ENCODE measurements at regions not wholly inside any gene's neighbourhood (a gene's known extent, or its start where the extent isn't known, plus 50 kb on each side); places are given as distances from the start of the nearest gene placed in this dataset.

GRCh38 chr5:35561396-35561795 is 56.3 kb upstream of the SPEF2 start:
- Histone ChIP-seq H3K27me3 (ENCODE audit: control insufficient read depth in 2 of 2, insufficient read depth in 1 of 2, low read length in 1 of 2) (no peaks in the 10 kb centered on the region), H3K36me3 (ENCODE audit: control insufficient read depth in 2 of 2, insufficient read depth in 2 of 2, low read length in 1 of 2) (no peaks in the 10 kb centered on the region), H3K9me3 (ENCODE audit: control insufficient read depth in 2 of 2, insufficient read depth in 1 of 2, low read length in 1 of 2) (peaks cover 0 to 17% of the 10 kb centered on the region in 2 donors), H3K4me3 (ENCODE audit: low read length in 2 of 2) (no peak overlapping the region), H3K4me1 (ENCODE audit: control insufficient read depth in 2 of 2, insufficient read depth in 2 of 2, low read length in 2 of 2) (no peaks in the 10 kb centered on the region), H3K27ac (ENCODE audit: low read depth in 1 of 2, low read length in 1 of 2) (no peak overlapping the region)
- no peak for DNase-seq (ENCODE audit: low read depth in 6 of 9, low spot score in 9 of 9)

GRCh38 chr5:35557748-35558147 is 59.9 kb upstream of the SPEF2 start:
- DNase-seq (ENCODE audit: low read depth in 6 of 9, low spot score in 9 of 9): no peak
- Histone ChIP-seq H3K4me3 (ENCODE audit: low read length in 2 of 2) (no peak overlapping the region), H3K36me3 (ENCODE audit: control insufficient read depth in 2 of 2, insufficient read depth in 2 of 2, low read length in 1 of 2) (no peaks in the 10 kb centered on the region), H3K27me3 (ENCODE audit: control insufficient read depth in 2 of 2, insufficient read depth in 1 of 2, low read length in 1 of 2) (no peaks in the 10 kb centered on the region), H3K9me3 (ENCODE audit: control insufficient read depth in 2 of 2, insufficient read depth in 1 of 2, low read length in 1 of 2) (peaks cover 0 to 10% of the 10 kb centered on the region in 2 donors), H3K4me1 (ENCODE audit: control insufficient read depth in 2 of 2, insufficient read depth in 2 of 2, low read length in 2 of 2) (no peaks in the 10 kb centered on the region), H3K27ac (ENCODE audit: low read depth in 1 of 2, low read length in 1 of 2) (no peak overlapping the region)
- WGBS: 87% methylated on average over 1 of the region's 1 CpG

GRCh38 chr5:35557199-35557598 is 60.5 kb upstream of the SPEF2 start:
- Histone ChIP-seq H3K4me1 (ENCODE audit: control insufficient read depth in 2 of 2, insufficient read depth in 2 of 2, low read length in 2 of 2) (no peaks in the 10 kb centered on the region), H3K36me3 (ENCODE audit: control insufficient read depth in 2 of 2, insufficient read depth in 2 of 2, low read length in 1 of 2) (no peaks in the 10 kb centered on the region), H3K9me3 (ENCODE audit: control insufficient read depth in 2 of 2, insufficient read depth in 1 of 2, low read length in 1 of 2) (peaks cover 0 to 10% of the 10 kb centered on the region in 2 donors), H3K27me3 (ENCODE audit: control insufficient read depth in 2 of 2, insufficient read depth in 1 of 2, low read length in 1 of 2) (no peaks in the 10 kb centered on the region), H3K4me3 (ENCODE audit: low read length in 2 of 2) (no peak overlapping the region), H3K27ac (ENCODE audit: low read depth in 1 of 2, low read length in 1 of 2) (no peak overlapping the region)
- no peak for DNase-seq (ENCODE audit: low read depth in 6 of 9, low spot score in 9 of 9)
- 93% methylated on average over 2 of the region's 2 CpGs for WGBS

GRCh38 chr5:35554016-35554415 is 63.6 kb upstream of the SPEF2 start:
- DNase-seq (ENCODE audit: low read depth in 6 of 9, low spot score in 9 of 9): no peak

GRCh38 chr5:35545190-35545589 is 72.5 kb upstream of the SPEF2 start:
- H3K9me3 ChIP-seq (ENCODE audit: control insufficient read depth in 2 of 2, insufficient read depth in 1 of 2, low read length in 1 of 2): no peaks in the 10 kb centered on the region
- H3K27me3 ChIP-seq (ENCODE audit: control insufficient read depth in 2 of 2, insufficient read depth in 1 of 2, low read length in 1 of 2): no peaks in the 10 kb centered on the region
- no peak overlapping the region for H3K27ac ChIP-seq (ENCODE audit: low read depth in 1 of 2, low read length in 1 of 2)
- 83% methylated on average over 4 of the region's 4 CpGs for WGBS
- no peak for DNase-seq (ENCODE audit: low read depth in 6 of 9, low spot score in 9 of 9)
- H3K36me3 ChIP-seq (ENCODE audit: control insufficient read depth in 2 of 2, insufficient read depth in 2 of 2, low read length in 1 of 2): no peaks in the 10 kb centered on the region
- H3K4me1 ChIP-seq (ENCODE audit: control insufficient read depth in 2 of 2, insufficient read depth in 2 of 2, low read length in 2 of 2): no peaks in the 10 kb centered on the region
- no peak overlapping the region for H3K4me3 ChIP-seq (ENCODE audit: low read length in 2 of 2)

More at GRCh38 chr5:35554016-35554415, 63.6 kb upstream of the SPEF2 start:
- Histone ChIP-seq H3K4me3 (ENCODE audit: low read length in 2 of 2) (no peak overlapping the region), H3K4me1 (ENCODE audit: control insufficient read depth in 2 of 2, insufficient read depth in 2 of 2, low read length in 2 of 2) (no peaks in the 10 kb centered on the region), H3K9me3 (ENCODE audit: control insufficient read depth in 2 of 2, insufficient read depth in 1 of 2, low read length in 1 of 2) (peaks cover 0 to 8% of the 10 kb centered on the region in 2 donors), H3K27ac (ENCODE audit: low read depth in 1 of 2, low read length in 1 of 2) (no peak overlapping the region), H3K36me3 (ENCODE audit: control insufficient read depth in 2 of 2, insufficient read depth in 2 of 2, low read length in 1 of 2) (no peaks in the 10 kb centered on the region), H3K27me3 (ENCODE audit: control insufficient read depth in 2 of 2, insufficient read depth in 1 of 2, low read length in 1 of 2) (no peaks in the 10 kb centered on the region)
- 88% methylated on average over 3 of the region's 3 CpGs for WGBS

GRCh38 chr5:35543408-35543807 is 74.3 kb upstream of the SPEF2 start:
- 19% methylated on average over 1 of the region's 1 CpG for WGBS

GRCh38 chr5:35540002-35540401 is 77.7 kb upstream of the SPEF2 start:
- WGBS: 96% methylated on average over 3 of the region's 3 CpGs
- no peak for DNase-seq (ENCODE audit: low read depth in 6 of 9, low spot score in 9 of 9)
- H3K36me3 ChIP-seq (ENCODE audit: control insufficient read depth in 2 of 2, insufficient read depth in 2 of 2, low read length in 1 of 2): no peaks in the 10 kb centered on the region

More at GRCh38 chr5:35543408-35543807, 74.3 kb upstream of the SPEF2 start:
- Histone ChIP-seq H3K4me1 (ENCODE audit: control insufficient read depth in 2 of 2, insufficient read depth in 2 of 2, low read length in 2 of 2) (no peaks in the 10 kb centered on the region), H3K27ac (ENCODE audit: low read depth in 1 of 2, low read length in 1 of 2) (no peak overlapping the region), H3K36me3 (ENCODE audit: control insufficient read depth in 2 of 2, insufficient read depth in 2 of 2, low read length in 1 of 2) (no peaks in the 10 kb centered on the region), H3K27me3 (ENCODE audit: control insufficient read depth in 2 of 2, insufficient read depth in 1 of 2, low read length in 1 of 2) (no peaks in the 10 kb centered on the region), H3K9me3 (ENCODE audit: control insufficient read depth in 2 of 2, insufficient read depth in 1 of 2, low read length in 1 of 2) (no peaks in the 10 kb centered on the region), H3K4me3 (ENCODE audit: low read length in 2 of 2) (no peak overlapping the region)
- no peak for DNase-seq (ENCODE audit: low read depth in 6 of 9, low spot score in 9 of 9)

GRCh38 chr5:35538198-35538931 is 79.3 kb upstream of the SPEF2 start:
- Histone ChIP-seq H3K4me3 (ENCODE audit: low read length in 2 of 2) (no peak overlapping the region), H3K9me3 (ENCODE audit: control insufficient read depth in 2 of 2, insufficient read depth in 1 of 2, low read length in 1 of 2) (no peaks in the 10 kb centered on the region), H3K27me3 (ENCODE audit: control insufficient read depth in 2 of 2, insufficient read depth in 1 of 2, low read length in 1 of 2) (no peaks in the 10 kb centered on the region), H3K27ac (ENCODE audit: low read depth in 1 of 2, low read length in 1 of 2) (no peak overlapping the region), H3K4me1 (ENCODE audit: control insufficient read depth in 2 of 2, insufficient read depth in 2 of 2, low read length in 2 of 2) (no peaks in the 10 kb centered on the region), H3K36me3 (ENCODE audit: control insufficient read depth in 2 of 2, insufficient read depth in 2 of 2, low read length in 1 of 2) (no peaks in the 10 kb centered on the region)
- no peak for DNase-seq (ENCODE audit: low read depth in 6 of 9, low spot score in 9 of 9)
- 75% methylated on average over 7 of the region's 7 CpGs for WGBS

More at GRCh38 chr5:35540002-35540401, 77.7 kb upstream of the SPEF2 start:
- Histone ChIP-seq H3K27ac (ENCODE audit: low read depth in 1 of 2, low read length in 1 of 2) (no peak overlapping the region), H3K4me3 (ENCODE audit: low read length in 2 of 2) (no peak overlapping the region), H3K9me3 (ENCODE audit: control insufficient read depth in 2 of 2, insufficient read depth in 1 of 2, low read length in 1 of 2) (no peaks in the 10 kb centered on the region), H3K4me1 (ENCODE audit: control insufficient read depth in 2 of 2, insufficient read depth in 2 of 2, low read length in 2 of 2) (no peaks in the 10 kb centered on the region), H3K27me3 (ENCODE audit: control insufficient read depth in 2 of 2, insufficient read depth in 1 of 2, low read length in 1 of 2) (no peaks in the 10 kb centered on the region)

- no peaks in the 10 kb centered on the region for H3K9me3 ChIP-seq (ENCODE audit: control insufficient read depth in 2 of 2, insufficient read depth in 1 of 2, low read length in 1 of 2)
- H3K27ac ChIP-seq (ENCODE audit: low read depth in 1 of 2, low read length in 1 of 2): no peak overlapping the region
- H3K4me3 ChIP-seq (ENCODE audit: low read length in 2 of 2): no peak overlapping the region
- no peaks in the 10 kb centered on the region for H3K27me3 ChIP-seq (ENCODE audit: control insufficient read depth in 2 of 2, insufficient read depth in 1 of 2, low read length in 1 of 2)
- 95% methylated on average over 3 of the region's 3 CpGs for WGBS
- no peaks in the 10 kb centered on the region for H3K36me3 ChIP-seq (ENCODE audit: control insufficient read depth in 2 of 2, insufficient read depth in 2 of 2, low read length in 1 of 2)
- no peak for DNase-seq (ENCODE audit: low read depth in 6 of 9, low spot score in 9 of 9)
- no peaks in the 10 kb centered on the region for H3K4me1 ChIP-seq (ENCODE audit: control insufficient read depth in 2 of 2, insufficient read depth in 2 of 2, low read length in 2 of 2)
Observed at GRCh38 chr5:35533156-35533555, 84.5 kb upstream of the SPEF2 start.

All from thymus (tissue), 11 donors.